SU-DHL-6 (cell line): ENCODE measurements at regions not wholly inside any gene's neighbourhood (a gene's known extent, or its start where the extent isn't known, plus 50 kb on each side); places are given as distances from the start of the nearest gene placed in this dataset.

Source experiments
- H2AFZ ChIP-seq: fragments of 200-600 bp; sonication (generic); 2 replicates; pipeline ENCODE4 v1.6.1; 2014; ENCODE audit warnings: low read depth, mild to moderate bottlenecking, moderate library complexity, mixed read lengths, antibody characterized with exemption, low read length; ENCODE audit not compliant: severe bottlenecking
- H3F3A ChIP-seq: fragments of 200-600 bp; shearing (Covaris generic); 2 replicates; pipeline ENCODE4 v1.6.0; 2016; ENCODE audit warnings: antibody characterized with exemption, mild to moderate bottlenecking; ENCODE audit not compliant: insufficient read depth
- H3K27ac ChIP-seq: fragments of 200-600 bp; sonication (generic); 2 replicates; pipeline ENCODE4 v1.5.1; 2016; ENCODE audit warnings: low read depth, mild to moderate bottlenecking, low read length, moderate library complexity, mixed read lengths
- H3K27me3 ChIP-seq: fragments of 200-600 bp; sonication (generic), shearing (Covaris generic); 2 replicates; pipeline ENCODE4 v1.6.0; 2014; ENCODE audit warnings: mild to moderate bottlenecking, low read length
- H3K36me3 ChIP-seq: fragments of 200-600 bp; sonication (generic); 2 replicates; pipeline ENCODE4 v1.6.1; 2014; ENCODE audit warnings: mild to moderate bottlenecking, low read length, mixed read lengths
- H3K4me2 ChIP-seq: fragments of 300-600, 200-600 bp; shearing (Covaris generic), sonication (generic); 2 replicates; pipeline ENCODE4 v1.6.0; 2014; ENCODE audit warnings: low read length, low read depth, mild to moderate bottlenecking; ENCODE audit not compliant: poor library complexity, severe bottlenecking
- H3K4me3 ChIP-seq: fragments of 200-600 bp; sonication (generic); 2 replicates; pipeline ENCODE4 v1.5.1; 2014; ENCODE audit warnings: antibody characterized with exemption, low read length, mild to moderate bottlenecking, mixed read lengths; ENCODE audit not compliant: insufficient read depth, poor library complexity, severe bottlenecking
- H3K79me2 ChIP-seq: fragments of 200-600 bp; sonication (generic); 2 replicates; pipeline ENCODE4 v1.6.1; 2014; ENCODE audit warnings: mild to moderate bottlenecking, low read length, moderate library complexity; ENCODE audit not compliant: insufficient read depth
- H3K9ac ChIP-seq: fragments of 200-600 bp; sonication (generic); 2 replicates; pipeline ENCODE4 v1.7.0; 2014; ENCODE audit warnings: mild to moderate bottlenecking, low read length
- H3K9me2 ChIP-seq: fragments of 200-600 bp; sonication (generic); replicated peaks from 2 replicates; pipeline ENCODE4 v1.6.1; 2014; ENCODE audit warnings: low read length; ENCODE audit not compliant: insufficient read depth
- H3K9me3 ChIP-seq: fragments of 200-600 bp; sonication (generic); 2 replicates; pipeline ENCODE4 v1.6.1; 2014; ENCODE audit warnings: low read length, mixed read lengths; ENCODE audit not compliant: insufficient read depth
- H4K20me1 ChIP-seq: fragments of 200-600 bp; sonication (generic); 2 replicates; pipeline ENCODE4 v1.6.1; 2014; ENCODE audit warnings: low read depth, mild to moderate bottlenecking, antibody characterized with exemption, low read length, moderate library complexity, mixed read lengths
- EZH2phosphoT487 ChIP-seq: fragments of 200-600 bp; sonication (generic), shearing (Covaris generic); conservative IDR thresholded peaks from 2 replicates; pipeline ENCODE4 v1.6.1; 2018; ENCODE audit warnings: mild to moderate bottlenecking, antibody characterized with exemption, low read length, moderate library complexity, mixed read lengths
- TF ChIP-seq, protein P1 (sequence below): fragments of 200-600 bp; sonication (generic); IDR thresholded peaks from one replicate; pipeline ENCODE4 v1.5.1; 2017; ENCODE audit warnings: antibody characterized with exemption, mild to moderate bottlenecking, low read length, moderate library complexity; ENCODE audit not compliant: insufficient read depth, poor library complexity, severe bottlenecking

- H3K4me3 ChIP-seq = no peak overlapping the region
- no peaks in the 10 kb centered on the region for H3K79me2 ChIP-seq
- no peak overlapping the region for H3K9ac ChIP-seq
- no peaks in the 10 kb centered on the region for H3K27me3 ChIP-seq
- H3F3A ChIP-seq = no peaks in the 10 kb centered on the region
- no peaks in the 10 kb centered on the region for H3K9me2 ChIP-seq
- TF ChIP-seq EZH2phosphoT487 = no peak
- TF ChIP-seq, protein P1, sequence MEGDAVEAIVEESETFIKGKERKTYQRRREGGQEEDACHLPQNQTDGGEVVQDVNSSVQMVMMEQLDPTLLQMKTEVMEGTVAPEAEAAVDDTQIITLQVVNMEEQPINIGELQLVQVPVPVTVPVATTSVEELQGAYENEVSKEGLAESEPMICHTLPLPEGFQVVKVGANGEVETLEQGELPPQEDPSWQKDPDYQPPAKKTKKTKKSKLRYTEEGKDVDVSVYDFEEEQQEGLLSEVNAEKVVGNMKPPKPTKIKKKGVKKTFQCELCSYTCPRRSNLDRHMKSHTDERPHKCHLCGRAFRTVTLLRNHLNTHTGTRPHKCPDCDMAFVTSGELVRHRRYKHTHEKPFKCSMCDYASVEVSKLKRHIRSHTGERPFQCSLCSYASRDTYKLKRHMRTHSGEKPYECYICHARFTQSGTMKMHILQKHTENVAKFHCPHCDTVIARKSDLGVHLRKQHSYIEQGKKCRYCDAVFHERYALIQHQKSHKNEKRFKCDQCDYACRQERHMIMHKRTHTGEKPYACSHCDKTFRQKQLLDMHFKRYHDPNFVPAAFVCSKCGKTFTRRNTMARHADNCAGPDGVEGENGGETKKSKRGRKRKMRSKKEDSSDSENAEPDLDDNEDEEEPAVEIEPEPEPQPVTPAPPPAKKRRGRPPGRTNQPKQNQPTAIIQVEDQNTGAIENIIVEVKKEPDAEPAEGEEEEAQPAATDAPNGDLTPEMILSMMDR = no peak
- H2AFZ ChIP-seq = no peak overlapping the region
- no peak overlapping the region for H3K27ac ChIP-seq
- H4K20me1 ChIP-seq = no peaks in the 10 kb centered on the region
- no peaks in the 10 kb centered on the region for H3K36me3 ChIP-seq
- H3K4me2 ChIP-seq = no peak overlapping the region
- H3K9me3 ChIP-seq = no peaks in the 10 kb centered on the region
Measured at GRCh38 chr7:67448271-67448670, 451.6 kb downstream of the TYW1 start.

- Histone ChIP-seq H3K27ac (no peak overlapping the region), H4K20me1 (no peaks in the 10 kb centered on the region), H3K9me2 (no peaks in the 10 kb centered on the region), H3K9me3 (no peaks in the 10 kb centered on the region), H3F3A (no peaks in the 10 kb centered on the region), H3K79me2 (no peaks in the 10 kb centered on the region), H3K9ac (no peak overlapping the region), H2AFZ (no peak overlapping the region), H3K4me3 (no peak overlapping the region), H3K36me3 (no peaks in the 10 kb centered on the region), H3K27me3 (no peaks in the 10 kb centered on the region), H3K4me2 (no peak overlapping the region)
- TF ChIP-seq, protein P1 = no peak
Measured at GRCh38 chr7:67450171-67450570, 453.5 kb downstream of the TYW1 start.

DNA sequence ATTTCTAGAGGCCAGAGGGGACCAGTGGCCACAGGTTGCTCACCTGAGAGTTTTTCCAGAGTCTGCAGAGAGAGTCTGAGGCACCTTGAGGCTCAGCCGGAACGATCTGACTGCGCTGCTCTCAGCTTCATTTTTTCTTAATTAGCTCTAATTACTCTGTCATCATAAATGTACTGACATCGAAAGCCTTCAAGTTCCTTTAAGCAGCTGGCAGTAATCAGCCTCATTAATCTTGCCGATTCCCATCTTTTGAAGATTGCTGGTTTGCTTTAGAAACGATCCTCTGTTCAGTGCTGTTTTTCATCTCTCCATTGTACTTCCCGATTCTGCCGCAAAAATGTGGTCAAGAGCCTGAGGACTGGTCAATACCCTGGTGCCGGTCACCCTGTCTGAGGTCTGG, 454.7 kb downstream of the TYW1 start:
- Histone ChIP-seq H4K20me1 (no peaks in the 10 kb centered on the region), H3K9ac (no peak overlapping the region), H3K79me2 (no peaks in the 10 kb centered on the region), H3K9me2 (no peaks in the 10 kb centered on the region), H3K4me3 (no peak overlapping the region), H3K9me3 (no peaks in the 10 kb centered on the region), H3K27ac (no peak overlapping the region), H2AFZ (no peak overlapping the region), H3K27me3 (no peaks in the 10 kb centered on the region), H3F3A (no peaks in the 10 kb centered on the region), H3K4me2 (no peak overlapping the region), H3K36me3 (no peaks in the 10 kb centered on the region)
- TF ChIP-seq EZH2phosphoT487 = no peak
- TF ChIP-seq, protein P1 = no peak
